Neural cell (in vitro differentiated cells): ENCODE measurements at regions not wholly inside any gene's neighbourhood (a gene's known extent, or its start where the extent isn't known, plus 50 kb on each side); places are given as distances from the start of the nearest gene placed in this dataset.

Experiments used
- EZH2 ChIP-seq: fragments of 200-600, 300-800 bp; shearing (Covaris generic), sonication (generic); IDR thresholded peaks from 2 replicates; pipeline ENCODE4 v1.6.1; 2014; ENCODE audit warnings: antibody characterized with exemption, low read length, borderline replicate concordance, mild to moderate bottlenecking; ENCODE audit not compliant: insufficient read depth, poor library complexity, severe bottlenecking
- POLR2AphosphoS5 ChIP-seq: IDR thresholded peaks from 2 replicates; pipeline ENCODE4 v1.6.1; 2012
- TF ChIP-seq, protein P1 (sequence below): fragments of 450-650 bp; IDR thresholded peaks from 2 replicates; pipeline ENCODE4 v1.5.1; 2014; ENCODE audit warnings: antibody characterized with exemption, mild to moderate bottlenecking, moderate library complexity; ENCODE audit not compliant: poor library complexity, severe bottlenecking

DNA sequence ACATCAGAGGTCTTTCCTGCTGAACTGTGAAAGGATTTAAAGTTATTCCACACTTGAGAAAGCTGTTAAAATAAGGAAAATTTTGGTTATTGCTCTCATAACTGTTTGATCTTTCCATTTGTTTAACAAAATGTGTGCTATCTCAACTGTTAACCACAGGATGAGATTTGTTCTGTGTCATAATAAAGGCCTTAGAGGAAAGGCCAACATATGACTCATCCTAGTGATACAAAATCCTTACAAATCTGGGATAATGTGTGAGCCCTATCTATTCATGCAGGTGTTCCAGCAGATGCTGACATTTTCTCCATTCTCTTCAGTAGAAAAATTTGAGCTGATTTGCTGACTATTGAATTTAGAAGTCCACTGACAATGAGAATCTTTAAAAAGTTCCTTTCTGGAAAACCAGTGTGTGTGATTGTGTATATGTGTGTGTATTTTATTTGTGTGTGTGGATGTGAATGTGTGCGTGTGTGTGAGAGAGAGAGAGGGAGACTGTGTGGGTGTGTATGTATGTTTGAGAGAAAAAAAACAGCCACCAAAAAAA is 1111.9 kb upstream of the GYPC start:
- TF ChIP-seq, protein P1, sequence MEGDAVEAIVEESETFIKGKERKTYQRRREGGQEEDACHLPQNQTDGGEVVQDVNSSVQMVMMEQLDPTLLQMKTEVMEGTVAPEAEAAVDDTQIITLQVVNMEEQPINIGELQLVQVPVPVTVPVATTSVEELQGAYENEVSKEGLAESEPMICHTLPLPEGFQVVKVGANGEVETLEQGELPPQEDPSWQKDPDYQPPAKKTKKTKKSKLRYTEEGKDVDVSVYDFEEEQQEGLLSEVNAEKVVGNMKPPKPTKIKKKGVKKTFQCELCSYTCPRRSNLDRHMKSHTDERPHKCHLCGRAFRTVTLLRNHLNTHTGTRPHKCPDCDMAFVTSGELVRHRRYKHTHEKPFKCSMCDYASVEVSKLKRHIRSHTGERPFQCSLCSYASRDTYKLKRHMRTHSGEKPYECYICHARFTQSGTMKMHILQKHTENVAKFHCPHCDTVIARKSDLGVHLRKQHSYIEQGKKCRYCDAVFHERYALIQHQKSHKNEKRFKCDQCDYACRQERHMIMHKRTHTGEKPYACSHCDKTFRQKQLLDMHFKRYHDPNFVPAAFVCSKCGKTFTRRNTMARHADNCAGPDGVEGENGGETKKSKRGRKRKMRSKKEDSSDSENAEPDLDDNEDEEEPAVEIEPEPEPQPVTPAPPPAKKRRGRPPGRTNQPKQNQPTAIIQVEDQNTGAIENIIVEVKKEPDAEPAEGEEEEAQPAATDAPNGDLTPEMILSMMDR, result no peak
- TF ChIP-seq POLR2AphosphoS5 (no peak), EZH2 (no peak)
